Endothelial cell of umbilical vein (primary cell): ENCODE measurements at regions not wholly inside any gene's neighbourhood (a gene's known extent, or its start where the extent isn't known, plus 50 kb on each side); places are given as distances from the start of the nearest gene placed in this dataset.

ENCODE experiments used
- BruUV-seq: library from RNA; stranded (reverse); fragments of 400-500 nt; replicated peaks from 2 replicates; lab custom pipeline; 2021; lab: Mats Ljungman, UMichigan
- CTCF ChIA-PET: fragments of 300-600, 350-600 bp; sonication (Branson Sonifier 250); formaldehyde crosslinking; loops from one replicate; lab custom pipeline; 2021; ENCODE audit warnings: antibody characterized with exemption, inconsistent platforms; lab: Charles Lee
- POLR2A ChIA-PET: fragments of 300-600, 350-600 bp; sonication (Branson Sonifier 250); formaldehyde crosslinking; loops from one replicate; lab custom pipeline; 2021; ENCODE audit warnings: antibody characterized with exemption, inconsistent platforms; lab: Charles Lee
- DNase-seq: peaks from one replicate; pipeline ENCODE4 v3.0.0-alpha.2; 2011; ENCODE audit warnings: low read depth, low spot score
- FAIRE-seq: peaks from 2 replicates; lab custom pipeline; 2011; peaks lifted over from hg19 to GRCh38; lab: Jason Lieb, UNC
- H2AFZ ChIP-seq: 2 replicates; pipeline ENCODE4 v1.6.0; 2012; ENCODE audit warnings: low read depth, low read length, control low read depth, inconsistent platforms
- H3K27ac ChIP-seq: 2 replicates; pipeline ENCODE4 v1.5.1; 2011; ENCODE audit warnings: low read depth, mild to moderate bottlenecking, control low read depth, low read length, moderate library complexity; ENCODE audit not compliant: insufficient read depth
- H3K27me3 ChIP-seq, 2 experiments: 2 replicates each; pipeline versions ENCODE4 v1.6.0 to v1.6.1; 2011; ENCODE audit warnings: low read length in 2 of 2, mixed read lengths in 1 of 2; ENCODE audit not compliant: control insufficient read depth in 2 of 2, insufficient read depth in 2 of 2
- H3K36me3 ChIP-seq, 2 experiments: 2 replicates in 1 of 2; 3 replicates in 1 of 2; pipeline ENCODE4 v1.5.1; 2011; ENCODE audit warnings: low read length in 2 of 2, mild to moderate bottlenecking in 1 of 2, moderate library complexity in 1 of 2; ENCODE audit not compliant: control insufficient read depth in 2 of 2, insufficient read depth in 2 of 2; ENCODE audit errors: extremely low read depth in 1 of 2
- H3K4me1 ChIP-seq: 3 replicates; pipeline ENCODE4 v1.5.1; 2011; ENCODE audit warnings: mild to moderate bottlenecking, low read length; ENCODE audit not compliant: control insufficient read depth, insufficient read depth; ENCODE audit errors: extremely low read depth
- H3K4me2 ChIP-seq: 2 replicates; pipeline ENCODE4 v1.6.1; 2011; ENCODE audit warnings: low read length, control low read depth, mixed read lengths; ENCODE audit not compliant: insufficient read depth
- H3K4me3 ChIP-seq, 3 experiments: fragments of 200-600 bp in 1 of 3; sonication (generic), shearing (Covaris generic) in 1 of 3; replicated peaks in 1 of 3; 2 replicates each; pipeline ENCODE4 v1.5.1; 2011 to 2016; ENCODE audit warnings: control low read depth in 3 of 3, low read length in 3 of 3, mild to moderate bottlenecking in 2 of 3, inconsistent platforms in 1 of 3, low read depth in 1 of 3, moderate library complexity in 1 of 3; ENCODE audit not compliant: insufficient read depth in 1 of 3
- H3K79me2 ChIP-seq: 2 replicates; pipeline ENCODE4 v1.6.0; 2012; ENCODE audit warnings: low read length, inconsistent platforms; ENCODE audit not compliant: control insufficient read depth, insufficient read depth
- H3K9ac ChIP-seq: replicated peaks from 2 replicates; pipeline ENCODE3; 2011; ENCODE audit warnings: low read length, control low read depth; ENCODE audit not compliant: insufficient read depth; ENCODE audit errors: extremely low read depth
- H3K9me1 ChIP-seq: replicated peaks from 3 replicates; pipeline ENCODE4 v1.6.0; 2011; ENCODE audit warnings: mild to moderate bottlenecking, low read length; ENCODE audit not compliant: control insufficient read depth, insufficient read depth; ENCODE audit errors: extremely low read depth
- H3K9me3 ChIP-seq: replicated peaks from 2 replicates; pipeline ENCODE4 v1.5.1; 2012; ENCODE audit warnings: low read length, inconsistent platforms; ENCODE audit not compliant: control insufficient read depth, insufficient read depth
- H4K20me1 ChIP-seq: replicated peaks from 2 replicates; pipeline ENCODE3; 2011; ENCODE audit warnings: mild to moderate bottlenecking, low read length; ENCODE audit not compliant: control insufficient read depth, insufficient read depth; ENCODE audit errors: extremely low read depth
- EZH2 ChIP-seq: IDR thresholded peaks from 2 replicates; pipeline ENCODE4 v1.6.1; 2012; ENCODE audit warnings: borderline replicate concordance, low read depth, mild to moderate bottlenecking, moderate library complexity, low read length, inconsistent platforms; ENCODE audit not compliant: severe bottlenecking
- FOS ChIP-seq: IDR thresholded peaks from 2 replicates; pipeline ENCODE4 v1.6.1; 2011; ENCODE audit warnings: mild to moderate bottlenecking, low read length, moderate library complexity, borderline replicate concordance; ENCODE audit not compliant: insufficient read depth
- GATA2 ChIP-seq: IDR thresholded peaks from 2 replicates; pipeline ENCODE4 v1.7.0; 2011; ENCODE audit warnings: low read depth, mild to moderate bottlenecking, moderate library complexity, mixed read lengths, low read length; ENCODE audit not compliant: insufficient read length, insufficient read depth
- JUN ChIP-seq: IDR thresholded peaks from 2 replicates; pipeline ENCODE4 v1.6.1; 2011; ENCODE audit warnings: borderline replicate concordance, low read depth; ENCODE audit not compliant: insufficient read length, insufficient read depth
- MYC ChIP-seq: IDR thresholded peaks from one replicate; pipeline ENCODE4 v1.6.1; 2011; ENCODE audit warnings: mild to moderate bottlenecking, low read depth, low read length
- POLR2A ChIP-seq: IDR thresholded peaks from 2 replicates; pipeline ENCODE4 v1.6.1; 2012; ENCODE audit warnings: low read depth, mild to moderate bottlenecking, control low read depth, low read length
- POLR2AphosphoS5 ChIP-seq: IDR thresholded peaks from 2 replicates; pipeline ENCODE4 v1.6.1; 2012; ENCODE audit warnings: low read depth, mild to moderate bottlenecking, control low read depth, low read length, moderate library complexity; ENCODE audit not compliant: insufficient read depth
- dilution Hi-C: fragments of 300-500 bp; cut with MboI; formaldehyde crosslinking; loops from one replicate; pipeline ENCODE4 v1.15.0; 2019; ENCODE audit warnings: low sequenced_read_pairs; ENCODE audit not compliant: extremely low pct_ligation_motif_present
- intact Hi-C: fragments of 100-400 bp; cut with micrococcal nuclease; formaldehyde crosslinking; loops from one replicate; pipeline ENCODE4 v1.10.0; 2022
- TF ChIP-seq, protein P1 (sequence below), 2 donors: IDR thresholded peaks; 1 replicate in 1 of 2; 2 replicates in 1 of 2; pipeline ENCODE4 v1.5.1; 2011; ENCODE audit warnings: low read length in 2 of 2, mild to moderate bottlenecking in 2 of 2, moderate library complexity in 2 of 2, control low read depth in 1 of 2, inconsistent platforms in 1 of 2, low read depth in 1 of 2; ENCODE audit not compliant: insufficient read depth in 1 of 2; ENCODE audit errors: extremely low read depth in 1 of 2
- TF ChIP-seq, protein P2 (sequence below): IDR thresholded peaks from 2 replicates; pipeline ENCODE4 v1.6.1; 2011; ENCODE audit not compliant: insufficient read depth, insufficient read length

DNA sequence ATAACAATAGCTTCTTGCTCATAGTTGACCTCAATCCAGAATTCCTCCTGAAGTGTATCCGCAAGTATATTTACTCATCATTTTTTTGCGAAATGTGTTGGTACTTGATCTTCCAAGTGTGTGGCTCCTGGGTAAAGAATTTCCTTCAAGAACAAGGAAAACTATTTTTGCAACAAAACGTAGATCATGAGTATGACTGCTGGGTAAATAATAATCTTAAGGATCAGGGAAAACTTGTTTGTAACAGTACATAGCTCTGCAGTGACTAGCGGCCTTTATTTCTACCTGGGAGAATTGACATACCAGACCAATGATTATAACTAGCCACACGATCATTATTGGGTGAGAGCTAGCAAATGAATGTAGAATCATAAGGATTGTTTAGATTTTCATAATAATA, 1311.7 kb downstream of the ARAP2 start:
- H3K9ac ChIP-seq: no peak overlapping the region
- POLR2A ChIA-PET: no interaction called here
- H3K4me3 ChIP-seq: no peak overlapping the region
- H3K9me1 ChIP-seq: no peaks in the 10 kb centered on the region
- no peaks in the 10 kb centered on the region for H3K36me3 ChIP-seq
- BruUV-seq: no TSS peak
- no peaks in the 10 kb centered on the region for H4K20me1 ChIP-seq
- no peaks in the 10 kb centered on the region for H3K9me3 ChIP-seq
- dilution Hi-C loops (no loop called here), intact Hi-C loops (no loop called here)
- H3K4me1 ChIP-seq: no peaks in the 10 kb centered on the region
- H2AFZ ChIP-seq: no peak overlapping the region
- H3K4me2 ChIP-seq: no peak overlapping the region
- FAIRE-seq: no peak
- no peaks in the 10 kb centered on the region for H3K27me3 ChIP-seq
- no peak for TF ChIP-seq FOS
- no peak for TF ChIP-seq POLR2A
- TF ChIP-seq, protein P1, sequence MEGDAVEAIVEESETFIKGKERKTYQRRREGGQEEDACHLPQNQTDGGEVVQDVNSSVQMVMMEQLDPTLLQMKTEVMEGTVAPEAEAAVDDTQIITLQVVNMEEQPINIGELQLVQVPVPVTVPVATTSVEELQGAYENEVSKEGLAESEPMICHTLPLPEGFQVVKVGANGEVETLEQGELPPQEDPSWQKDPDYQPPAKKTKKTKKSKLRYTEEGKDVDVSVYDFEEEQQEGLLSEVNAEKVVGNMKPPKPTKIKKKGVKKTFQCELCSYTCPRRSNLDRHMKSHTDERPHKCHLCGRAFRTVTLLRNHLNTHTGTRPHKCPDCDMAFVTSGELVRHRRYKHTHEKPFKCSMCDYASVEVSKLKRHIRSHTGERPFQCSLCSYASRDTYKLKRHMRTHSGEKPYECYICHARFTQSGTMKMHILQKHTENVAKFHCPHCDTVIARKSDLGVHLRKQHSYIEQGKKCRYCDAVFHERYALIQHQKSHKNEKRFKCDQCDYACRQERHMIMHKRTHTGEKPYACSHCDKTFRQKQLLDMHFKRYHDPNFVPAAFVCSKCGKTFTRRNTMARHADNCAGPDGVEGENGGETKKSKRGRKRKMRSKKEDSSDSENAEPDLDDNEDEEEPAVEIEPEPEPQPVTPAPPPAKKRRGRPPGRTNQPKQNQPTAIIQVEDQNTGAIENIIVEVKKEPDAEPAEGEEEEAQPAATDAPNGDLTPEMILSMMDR (IDR thresholded peaks at IDR 0.05; ENCODE audit: extremely low read depth in 1 of 2, insufficient read depth in 1 of 2, low read depth in 1 of 2, low read length in 2 of 2): no peak
- TF ChIP-seq POLR2AphosphoS5: no peak
- TF ChIP-seq, protein P2, sequence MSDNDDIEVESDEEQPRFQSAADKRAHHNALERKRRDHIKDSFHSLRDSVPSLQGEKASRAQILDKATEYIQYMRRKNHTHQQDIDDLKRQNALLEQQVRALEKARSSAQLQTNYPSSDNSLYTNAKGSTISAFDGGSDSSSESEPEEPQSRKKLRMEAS: no peak
- TF ChIP-seq MYC: no peak
- no peak for TF ChIP-seq JUN
- no peak for TF ChIP-seq EZH2
- TF ChIP-seq GATA2: no peak
- DNase-seq: no peak
- H3K79me2 ChIP-seq: no peaks in the 10 kb centered on the region
- CTCF ChIA-PET: no interaction called here
- no peak overlapping the region for H3K27ac ChIP-seq
